HCT116 (cell line): ENCODE measurements at regions not wholly inside any gene's neighbourhood (a gene's known extent, or its start where the extent isn't known, plus 50 kb on each side); places are given as distances from the start of the nearest gene placed in this dataset.

Experiments
- ATAC-seq: fragments of 200-7000 bp; cut with Tn5 transposase; 2 replicates; pipeline ENCODE4 v1.9.1; 2020; ENCODE audit warnings: mild to moderate bottlenecking, moderate library complexity
- BruUV-seq: library from RNA; stranded (reverse); fragments of 400-500 nt; replicated peaks from 2 replicates; lab custom pipeline; 2021; lab: Mats Ljungman, UMichigan
- CTCF ChIA-PET: fragments of 300-600 bp; sonication (Branson Sonifier 250); formaldehyde crosslinking; loops from one replicate; lab custom pipeline; 2021; ENCODE audit warnings: antibody characterized with exemption; lab: Charles Lee
- POLR2A ChIA-PET: fragments of 300-600, 350-600 bp; sonication (Branson Sonifier 250); formaldehyde crosslinking; loops from one replicate; lab custom pipeline; 2021; ENCODE audit warnings: antibody characterized with exemption; lab: Charles Lee
- RAD21 ChIA-PET, 2 experiments: fragments of 300-600 bp; sonication (Branson Sonifier 250); formaldehyde crosslinking; loops; one replicate each; lab custom pipeline; 2023; ENCODE audit warnings: low total read pairs in 2 of 2; ENCODE audit not compliant: uncharacterized antibody in 2 of 2, unreplicated experiment in 2 of 2, low non-redundant PET in 1 of 2; lab: Charles Lee
- DNase-seq: peaks from one replicate; pipeline ENCODE4 v3.0.0-alpha.2; 2010; ENCODE audit warnings: low read depth, low spot score
- H2AFZ ChIP-seq: fragments of 200-600 bp; shearing (Covaris generic), sonication (generic); 2 replicates; pipeline ENCODE4 v1.6.1; 2017; ENCODE audit warnings: low read depth, mixed run types, mixed read lengths, antibody characterized with exemption, low read length; ENCODE audit not compliant: poor library complexity, severe bottlenecking
- H3K27ac ChIP-seq: 2 replicates; pipeline ENCODE4 v1.5.1; 2012; ENCODE audit warnings: low read depth, low read length
- H3K27me3 ChIP-seq: fragments of 200-600 bp; sonication (generic); 2 replicates; pipeline ENCODE4 v1.6.1; 2016; ENCODE audit warnings: mixed run types, low read length, mixed read lengths; ENCODE audit not compliant: insufficient read depth
- H3K36me3 ChIP-seq, 2 experiments: fragments of 200-500 bp in 1 of 2; fragments of 200-600 bp in 1 of 2; sonication (Bioruptor generic) in 1 of 2; sonication (generic) in 1 of 2; 2 replicates each; pipeline versions ENCODE4 v1.5.1 to v1.6.1; 2014 to 2016; ENCODE audit warnings: low read length in 2 of 2, inconsistent platforms in 1 of 2, mixed read lengths in 1 of 2, mixed run types in 1 of 2; ENCODE audit not compliant: insufficient read depth in 2 of 2, control insufficient read depth in 1 of 2
- H3K4me1 ChIP-seq, 2 experiments: fragments of 200-600 bp in 1 of 2; sonication (generic) in 1 of 2; 2 replicates each; pipeline versions ENCODE4 v1.5.1 to v1.6.1; 2012 to 2017; ENCODE audit warnings: low read length in 2 of 2, inconsistent platforms in 1 of 2, mild to moderate bottlenecking in 1 of 2, mixed read lengths in 1 of 2, mixed run types in 1 of 2, moderate library complexity in 1 of 2; ENCODE audit not compliant: insufficient read depth in 2 of 2, control insufficient read depth in 1 of 2
- H3K4me2 ChIP-seq: fragments of 200-600 bp; sonication (generic); 2 replicates; pipeline ENCODE4 v1.6.1; 2017; ENCODE audit warnings: mixed run types, low read length, mixed read lengths
- H3K4me3 ChIP-seq, 2 experiments: fragments of 200-600 bp in 1 of 2; sonication (generic) in 1 of 2; replicated peaks in 1 of 2; 2 replicates each; pipeline ENCODE4 v1.5.1; 2011 to 2016; ENCODE audit warnings: low read length in 2 of 2, control low read depth in 1 of 2, low read depth in 1 of 2, mild to moderate bottlenecking in 1 of 2, mixed read lengths in 1 of 2, mixed run types in 1 of 2
- H3K79me2 ChIP-seq: fragments of 200-600 bp; sonication (generic); 2 replicates; pipeline ENCODE4 v1.6.1; 2017; ENCODE audit warnings: mild to moderate bottlenecking, mixed run types, low read length, moderate library complexity, mixed read lengths; ENCODE audit not compliant: insufficient read depth
- H3K9ac ChIP-seq: fragments of 200-600 bp; sonication (generic); 2 replicates; pipeline ENCODE4 v1.6.1; 2016; ENCODE audit warnings: low read length, mixed read lengths
- H3K9me2 ChIP-seq: fragments of 200-600 bp; sonication (generic), shearing (Covaris generic); 2 replicates; pipeline ENCODE4 v1.6.1; 2017; ENCODE audit warnings: mixed run types, mild to moderate bottlenecking, moderate library complexity; ENCODE audit not compliant: insufficient read depth
- H3K9me3 ChIP-seq, 2 experiments: fragments of 200-500 bp in 1 of 2; fragments of 200-600 bp in 1 of 2; sonication (Bioruptor generic) in 1 of 2; sonication (generic) in 1 of 2; 2 replicates each; pipeline ENCODE4 v1.6.1; 2014 to 2017; ENCODE audit warnings: low read length in 2 of 2, mixed read lengths in 2 of 2, inconsistent platforms in 1 of 2, low read depth in 1 of 2, mild to moderate bottlenecking in 1 of 2, mixed run types in 1 of 2, moderate library complexity in 1 of 2; ENCODE audit not compliant: control insufficient read depth in 1 of 2, insufficient read depth in 1 of 2
- H4K20me1 ChIP-seq: fragments of 200-600 bp; sonication (generic), shearing (Covaris generic); 2 replicates; pipeline ENCODE4 v1.6.1; 2017; ENCODE audit warnings: mixed run types, mild to moderate bottlenecking, moderate library complexity; ENCODE audit not compliant: insufficient read depth
- CBX3 ChIP-seq: IDR thresholded peaks from 2 replicates; pipeline ENCODE4 v1.6.1; 2012; ENCODE audit warnings: low read depth
- ELF1 ChIP-seq: IDR thresholded peaks from 2 replicates; pipeline ENCODE4 v1.6.1; 2012; ENCODE audit warnings: low read depth, borderline replicate concordance
- EZH2 ChIP-seq: fragments of 200-600 bp; sonication (generic); IDR thresholded peaks from 2 replicates; pipeline ENCODE4 v1.6.1; 2017; ENCODE audit warnings: antibody characterized with exemption, mixed run types
- POLR2AphosphoS5 ChIP-seq: IDR thresholded peaks from 2 replicates; pipeline ENCODE4 v1.6.1; 2011; ENCODE audit warnings: mild to moderate bottlenecking, low read depth, low read length, moderate library complexity
- REST ChIP-seq: IDR thresholded peaks from 2 replicates; pipeline ENCODE4 v1.6.1; 2012; ENCODE audit warnings: low read depth
- SIN3A ChIP-seq: IDR thresholded peaks from 2 replicates; pipeline ENCODE4 v1.6.1; 2012; ENCODE audit warnings: low read depth
- SRF ChIP-seq: IDR thresholded peaks from 2 replicates; pipeline ENCODE4 v1.6.1; 2012; ENCODE audit warnings: low read depth
- TCF7L2 ChIP-seq: IDR thresholded peaks from 2 replicates; pipeline ENCODE4 v1.7.0; 2011; ENCODE audit warnings: borderline replicate concordance, inconsistent platforms; ENCODE audit not compliant: insufficient read depth, insufficient read length; ENCODE audit errors: extremely low read depth
- YY1 ChIP-seq: IDR thresholded peaks from 2 replicates; pipeline ENCODE4 v1.6.1; 2011; ENCODE audit warnings: low read length, low read depth, moderate library complexity, mild to moderate bottlenecking; ENCODE audit not compliant: insufficient replicate concordance; ENCODE audit errors: extremely low read depth
- ZBTB33 ChIP-seq: IDR thresholded peaks from 2 replicates; pipeline ENCODE4 v1.6.1; 2011; ENCODE audit warnings: mild to moderate bottlenecking, low read length, moderate library complexity; ENCODE audit not compliant: insufficient replicate concordance; ENCODE audit errors: extremely low read depth
- ZFX ChIP-seq: fragments of 450-650 bp; IDR thresholded peaks from 2 replicates; pipeline ENCODE4 v1.6.1; 2017
- ZNF274 ChIP-seq: fragments of 200-500 bp; sonication (Bioruptor generic); IDR thresholded peaks from 2 replicates; pipeline ENCODE4 v1.6.1; 2014; ENCODE audit warnings: mild to moderate bottlenecking, low read depth, low read length, inconsistent platforms
- intact Hi-C: fragments of 100-400 bp; cut with micrococcal nuclease; formaldehyde crosslinking; loops from 2 replicates; pipeline ENCODE4 v1.10.0; 2022

- H3K36me3 ChIP-seq = no peaks in the 10 kb centered on the region
- no peak overlapping the region for H3K4me3 ChIP-seq
- no peaks in the 10 kb centered on the region; the same call in 1 of the 2 replicates for H3K27me3 ChIP-seq
- H3K27ac ChIP-seq = no peak overlapping the region
- ChIA-PET POLR2A (no interaction called here), RAD21 (no interaction called here), CTCF (no interaction called here)
- H3K79me2 ChIP-seq = no peaks in the 10 kb centered on the region
- no peaks in the 10 kb centered on the region for H3K4me1 ChIP-seq
- ATAC-seq (no peak), DNase-seq (no peak)
- H3K9me2 ChIP-seq = no peaks in the 10 kb centered on the region
- no peaks in the 10 kb centered on the region for H4K20me1 ChIP-seq
- no peaks in the 10 kb centered on the region for H3K9me3 ChIP-seq
- no peak for TF ChIP-seq TCF7L2
- no peak for TF ChIP-seq SRF
- TF ChIP-seq ZBTB33 = no peak
- no peak for TF ChIP-seq CBX3
- no peak for TF ChIP-seq ZFX
- no peak for TF ChIP-seq SIN3A
- no peak for TF ChIP-seq ELF1
- no peak for TF ChIP-seq ZNF274
- no peak for TF ChIP-seq POLR2AphosphoS5
- no peak for TF ChIP-seq YY1
- TF ChIP-seq EZH2 = no peak
- no peak for TF ChIP-seq REST
- no peak overlapping the region for H3K9ac ChIP-seq
- no TSS peak for BruUV-seq
- intact Hi-C loops = no loop called here
- no peak overlapping the region for H2AFZ ChIP-seq
- H3K4me2 ChIP-seq = no peak overlapping the region
These were observed 210.3 kb downstream of the URB2 start for GRCh38 chr1:229836324-229836723.
